Tibial nerve (tissue), 4 donors: ENCODE measurements at regions not wholly inside any gene's neighbourhood (a gene's known extent, or its start where the extent isn't known, plus 50 kb on each side); places are given as distances from the start of the nearest gene placed in this dataset.

Experiments
- EP300 ChIP-seq, 2 donors: sonication (generic); formaldehyde crosslinking; IDR thresholded peaks; one replicate each; pipeline ENCODE4 v1.6.1; 2017; ENCODE audit warnings: antibody characterized with exemption in 2 of 2, mild to moderate bottlenecking in 1 of 2
- POLR2A ChIP-seq, 2 donors: fragments of 450-650 bp; IDR thresholded peaks; one replicate each; pipeline ENCODE4 v1.6.1; 2017; ENCODE audit warnings: antibody characterized with exemption in 2 of 2, mild to moderate bottlenecking in 2 of 2, moderate library complexity in 2 of 2
- TF ChIP-seq, protein P1 (sequence below), 5 experiments: fragments of 200-600 bp in 3 of 5; fragments of 450-650 bp in 2 of 5; sonication (generic) in 3 of 5; IDR thresholded peaks; one replicate each; pipeline ENCODE4 v1.5.1; 2016 to 2019; ENCODE audit warnings: antibody characterized with exemption in 5 of 5, mild to moderate bottlenecking in 3 of 5, moderate library complexity in 2 of 5

GRCh38 chr2:49288113-49288705 lies 133.9 kb upstream of the FSHR start:
- TF ChIP-seq EP300 (IDR thresholded peaks at IDR 0.05): no peak
- TF ChIP-seq, protein P1, sequence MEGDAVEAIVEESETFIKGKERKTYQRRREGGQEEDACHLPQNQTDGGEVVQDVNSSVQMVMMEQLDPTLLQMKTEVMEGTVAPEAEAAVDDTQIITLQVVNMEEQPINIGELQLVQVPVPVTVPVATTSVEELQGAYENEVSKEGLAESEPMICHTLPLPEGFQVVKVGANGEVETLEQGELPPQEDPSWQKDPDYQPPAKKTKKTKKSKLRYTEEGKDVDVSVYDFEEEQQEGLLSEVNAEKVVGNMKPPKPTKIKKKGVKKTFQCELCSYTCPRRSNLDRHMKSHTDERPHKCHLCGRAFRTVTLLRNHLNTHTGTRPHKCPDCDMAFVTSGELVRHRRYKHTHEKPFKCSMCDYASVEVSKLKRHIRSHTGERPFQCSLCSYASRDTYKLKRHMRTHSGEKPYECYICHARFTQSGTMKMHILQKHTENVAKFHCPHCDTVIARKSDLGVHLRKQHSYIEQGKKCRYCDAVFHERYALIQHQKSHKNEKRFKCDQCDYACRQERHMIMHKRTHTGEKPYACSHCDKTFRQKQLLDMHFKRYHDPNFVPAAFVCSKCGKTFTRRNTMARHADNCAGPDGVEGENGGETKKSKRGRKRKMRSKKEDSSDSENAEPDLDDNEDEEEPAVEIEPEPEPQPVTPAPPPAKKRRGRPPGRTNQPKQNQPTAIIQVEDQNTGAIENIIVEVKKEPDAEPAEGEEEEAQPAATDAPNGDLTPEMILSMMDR (IDR thresholded peaks at IDR 0.05): no peak
- TF ChIP-seq POLR2A (IDR thresholded peaks at IDR 0.05): no peak
